Type B pancreatic cell (in vitro differentiated cells): ENCODE measurements at regions not wholly inside any gene's neighbourhood (a gene's known extent, or its start where the extent isn't known, plus 50 kb on each side); places are given as distances from the start of the nearest gene placed in this dataset.

Experiments
- DNase-seq: peaks from one replicate; pipeline ENCODE4 v3.0.0; 2021; ENCODE audit warnings: mixed read lengths; ENCODE audit not compliant: unreplicated experiment; ENCODE audit errors: extremely low spot score
- H3K27ac Mint-ChIP-seq: 2 replicates; pipeline ENCODE4 v1.8.0; 2021; ENCODE audit warnings: mild to moderate bottlenecking, mixed read lengths
- H3K27me3 Mint-ChIP-seq: 2 replicates; pipeline ENCODE4 v1.8.0; 2021; ENCODE audit warnings: mixed read lengths
- H3K36me3 Mint-ChIP-seq: 2 replicates; pipeline ENCODE4 v1.8.0; 2021; ENCODE audit warnings: mixed read lengths
- H3K4me1 Mint-ChIP-seq: one replicate; pipeline ENCODE4 v1.8.0; 2021; ENCODE audit warnings: mixed read lengths; ENCODE audit not compliant: unreplicated experiment
- H3K4me3 Mint-ChIP-seq: 2 replicates; pipeline ENCODE4 v1.8.0; 2021; ENCODE audit warnings: mild to moderate bottlenecking, mixed read lengths
- H3K9me3 Mint-ChIP-seq: 2 replicates; pipeline ENCODE4 v1.8.0; 2021; ENCODE audit warnings: mixed read lengths
- TF ChIP-seq, protein P1 (sequence below): fragments of 200-600 bp; sonication (generic); conservative IDR thresholded peaks from 2 replicates; pipeline ENCODE4 v1.5.0; 2021; ENCODE audit warnings: antibody characterized with exemption, mild to moderate bottlenecking

DNA sequence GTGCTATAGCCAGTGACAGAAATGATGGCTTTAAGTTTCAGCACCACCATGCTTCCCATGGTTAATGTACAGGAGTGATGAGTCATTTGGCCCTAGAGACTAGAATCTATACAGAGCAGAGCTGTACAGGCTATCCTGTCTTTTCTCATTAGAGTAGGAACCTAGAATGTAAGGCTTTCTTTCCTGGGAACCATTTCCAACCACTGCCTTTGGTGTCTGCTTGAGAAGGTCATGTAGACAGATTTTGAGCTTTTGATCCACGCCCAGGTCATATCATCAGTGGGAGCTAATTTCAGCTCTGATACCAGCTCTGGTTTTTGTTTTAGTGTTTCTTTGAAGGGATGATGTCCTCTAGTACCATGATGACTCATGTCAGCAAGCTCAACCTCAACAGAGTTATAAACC is 543.1 kb downstream of the NTRK3 start:
- H3K4me1 Mint-ChIP-seq = no peaks in the 10 kb centered on the region
- H3K27ac Mint-ChIP-seq = no peak overlapping the region
- peaks cover 58% of the 10 kb centered on the region for H3K27me3 Mint-ChIP-seq
- no peak overlapping the region for H3K4me3 Mint-ChIP-seq
- TF ChIP-seq, protein P1, sequence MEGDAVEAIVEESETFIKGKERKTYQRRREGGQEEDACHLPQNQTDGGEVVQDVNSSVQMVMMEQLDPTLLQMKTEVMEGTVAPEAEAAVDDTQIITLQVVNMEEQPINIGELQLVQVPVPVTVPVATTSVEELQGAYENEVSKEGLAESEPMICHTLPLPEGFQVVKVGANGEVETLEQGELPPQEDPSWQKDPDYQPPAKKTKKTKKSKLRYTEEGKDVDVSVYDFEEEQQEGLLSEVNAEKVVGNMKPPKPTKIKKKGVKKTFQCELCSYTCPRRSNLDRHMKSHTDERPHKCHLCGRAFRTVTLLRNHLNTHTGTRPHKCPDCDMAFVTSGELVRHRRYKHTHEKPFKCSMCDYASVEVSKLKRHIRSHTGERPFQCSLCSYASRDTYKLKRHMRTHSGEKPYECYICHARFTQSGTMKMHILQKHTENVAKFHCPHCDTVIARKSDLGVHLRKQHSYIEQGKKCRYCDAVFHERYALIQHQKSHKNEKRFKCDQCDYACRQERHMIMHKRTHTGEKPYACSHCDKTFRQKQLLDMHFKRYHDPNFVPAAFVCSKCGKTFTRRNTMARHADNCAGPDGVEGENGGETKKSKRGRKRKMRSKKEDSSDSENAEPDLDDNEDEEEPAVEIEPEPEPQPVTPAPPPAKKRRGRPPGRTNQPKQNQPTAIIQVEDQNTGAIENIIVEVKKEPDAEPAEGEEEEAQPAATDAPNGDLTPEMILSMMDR = no peak
- H3K9me3 Mint-ChIP-seq = no peaks in the 10 kb centered on the region
- no peak for DNase-seq
- no peaks in the 10 kb centered on the region for H3K36me3 Mint-ChIP-seq

DNA sequence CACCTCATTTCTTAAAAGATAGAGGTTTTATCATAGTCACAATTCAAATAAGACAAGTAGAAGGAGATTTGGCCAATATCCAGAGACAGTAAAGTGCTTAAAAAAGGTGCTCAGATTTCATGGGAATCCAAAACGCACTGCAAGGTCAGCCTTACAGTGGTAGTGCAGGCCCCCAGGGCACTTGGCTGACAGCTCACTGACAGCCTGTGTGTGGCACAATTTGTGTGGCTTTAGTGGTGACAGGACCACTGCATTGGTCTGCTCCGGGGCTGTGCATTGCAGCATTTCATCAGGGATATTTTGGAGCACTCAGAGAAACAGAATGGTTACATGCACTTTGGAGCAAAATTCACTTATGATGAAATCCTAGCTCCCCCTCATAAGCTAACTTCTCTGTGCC is 544.3 kb downstream of the NTRK3 start:
- Mint-ChIP-seq H3K36me3 (no peaks in the 10 kb centered on the region), H3K27me3 (peaks cover 62% of the 10 kb centered on the region), H3K9me3 (no peaks in the 10 kb centered on the region), H3K4me3 (no peak overlapping the region), H3K4me1 (no peaks in the 10 kb centered on the region), H3K27ac (no peak overlapping the region)
- TF ChIP-seq, protein P1 = no peak
- no peak for DNase-seq

DNA sequence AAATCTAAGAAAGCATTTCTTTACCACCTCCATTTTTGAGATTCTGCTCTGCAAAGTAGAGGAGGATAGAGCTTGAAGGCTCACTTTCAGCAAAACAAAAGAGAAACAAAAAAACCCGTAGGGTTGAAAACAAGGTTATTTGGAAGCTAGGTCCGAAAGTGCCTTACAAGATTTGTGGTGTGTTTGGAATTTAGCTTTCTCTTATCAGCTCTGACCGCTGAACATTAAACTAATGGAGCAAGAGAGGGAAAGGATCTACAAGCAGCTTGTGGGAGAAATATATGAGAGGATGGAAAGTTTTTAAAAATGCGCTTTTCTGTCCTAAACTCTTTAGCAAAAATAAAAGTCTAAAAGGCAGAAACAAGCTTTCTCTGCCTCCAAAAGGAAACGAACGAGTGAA is 545.5 kb downstream of the NTRK3 start:
- no peaks in the 10 kb centered on the region for H3K9me3 Mint-ChIP-seq
- peaks cover 61% of the 10 kb centered on the region for H3K27me3 Mint-ChIP-seq
- H3K36me3 Mint-ChIP-seq = no peaks in the 10 kb centered on the region
- TF ChIP-seq, protein P1 = no peak
- H3K27ac Mint-ChIP-seq = no peak overlapping the region
- no peak for DNase-seq
- no peaks in the 10 kb centered on the region for H3K4me1 Mint-ChIP-seq
- H3K4me3 Mint-ChIP-seq = no peak overlapping the region

DNA sequence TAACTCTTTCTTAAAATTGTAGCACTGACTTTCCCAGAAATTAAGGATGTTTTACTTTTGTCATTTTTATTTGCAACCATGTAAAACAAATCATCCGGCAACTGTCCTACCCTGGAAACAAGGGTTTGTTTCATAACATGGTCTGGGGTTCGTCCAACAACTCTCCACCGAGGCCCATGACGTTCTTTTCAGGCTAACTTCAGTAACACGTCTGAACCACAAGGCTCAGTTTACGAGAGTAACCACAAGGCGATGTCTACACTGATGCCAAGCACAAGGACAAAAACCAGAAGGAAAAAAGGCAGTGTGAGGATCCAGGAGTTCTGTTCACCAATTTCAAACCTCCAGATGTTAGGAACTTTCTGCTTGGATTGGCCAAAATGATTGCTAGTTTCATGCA is 546.1 kb downstream of the NTRK3 start:
- Mint-ChIP-seq H3K4me1 (no peaks in the 10 kb centered on the region), H3K9me3 (no peaks in the 10 kb centered on the region), H3K27me3 (peaks cover 55% of the 10 kb centered on the region), H3K27ac (no peak overlapping the region), H3K36me3 (no peaks in the 10 kb centered on the region), H3K4me3 (no peak overlapping the region)
- DNase-seq = no peak
- TF ChIP-seq, protein P1 = no peak

GRCh38 chr15:87707566-87708130 is 548.9 kb downstream of the NTRK3 start:
- TF ChIP-seq, protein P1 = no peak
- Mint-ChIP-seq H3K27ac (no peak overlapping the region), H3K9me3 (no peaks in the 10 kb centered on the region), H3K27me3 (peaks cover 51% of the 10 kb centered on the region), H3K4me3 (no peak overlapping the region), H3K4me1 (no peaks in the 10 kb centered on the region), H3K36me3 (no peaks in the 10 kb centered on the region)
- DNase-seq = no peak

DNA sequence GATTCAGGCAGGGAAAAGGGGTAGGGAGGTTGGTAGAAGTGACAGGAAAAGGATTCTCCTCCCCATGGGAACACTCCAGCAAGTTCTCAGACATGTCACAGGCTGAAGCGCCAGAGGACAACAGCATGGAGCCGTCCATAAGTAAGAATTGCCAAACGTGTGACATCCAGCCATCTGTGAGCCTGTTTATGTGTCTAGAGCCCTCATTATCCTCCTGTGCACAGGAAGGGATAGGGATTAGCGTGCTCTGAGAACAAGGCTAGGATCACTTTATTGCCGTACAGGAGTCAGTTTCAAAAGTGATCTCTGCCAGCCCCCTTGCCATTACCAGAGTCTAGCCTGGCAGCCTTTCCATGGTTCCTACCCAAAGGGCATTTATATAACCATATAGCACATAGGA is 549.5 kb downstream of the NTRK3 start:
- TF ChIP-seq, protein P1 = no peak
- H3K4me1 Mint-ChIP-seq = no peaks in the 10 kb centered on the region
- no peak overlapping the region for H3K27ac Mint-ChIP-seq
- H3K9me3 Mint-ChIP-seq = no peaks in the 10 kb centered on the region
- H3K4me3 Mint-ChIP-seq = no peak overlapping the region
- no peak for DNase-seq
- peaks cover 46% of the 10 kb centered on the region for H3K27me3 Mint-ChIP-seq
- H3K36me3 Mint-ChIP-seq = no peaks in the 10 kb centered on the region
